NAMALWA (cell line): ENCODE measurements at regions not wholly inside any gene's neighbourhood (a gene's known extent, or its start where the extent isn't known, plus 50 kb on each side); places are given as distances from the start of the nearest gene placed in this dataset.
"Not testable (repeated sequence)": the region's sequence is repeated elsewhere in the genome, so short reads cannot be mapped to it uniquely, and the experiment has no call there.

Experiments used
- DNase-seq: peaks from one replicate; pipeline ENCODE4 v3.0.0-alpha.2; 2015; ENCODE audit warnings: low spot score

- not testable (repeated sequence) for DNase-seq
Measured at GRCh38 chr5:70510161-70510560, 95.0 kb downstream of the GTF2H2C_2 start.

GRCh38 chr5:70510811-70511210 lies 95.6 kb downstream of the GTF2H2C_2 start:
- DNase-seq, result peak; percentile 0
